ENCODE measurements at regions not wholly inside any gene's neighbourhood (a gene's known extent, or its start where the extent isn't known, plus 50 kb on each side); places are given as distances from the start of the nearest gene placed in this dataset.

DNA sequence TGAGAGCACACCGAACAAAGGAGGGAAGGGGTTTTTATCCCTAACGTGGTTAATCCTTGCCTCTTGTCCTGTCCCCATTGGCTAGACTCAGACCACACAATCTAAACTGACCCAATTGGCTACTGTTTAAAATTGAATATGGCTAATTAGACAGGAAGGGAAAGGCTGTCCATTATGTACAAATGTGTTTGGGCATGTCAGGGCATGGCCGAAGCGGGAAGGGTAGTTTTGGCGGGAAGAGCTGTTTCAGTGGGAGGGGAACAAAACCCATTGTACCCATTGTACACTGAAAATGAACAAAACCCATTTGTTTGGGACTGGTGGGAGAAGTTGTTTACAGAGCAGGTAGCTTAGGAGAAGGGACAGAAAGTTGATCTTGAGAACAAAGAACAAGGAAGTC lies 330.9 kb upstream of the POU1F1 start:
- H3K4me1 ChIP-seq (ENCODE audit: control insufficient read depth, insufficient read depth, low read length): no peaks in the 10 kb centered on the region
- no peak overlapping the region for H3K4me3 ChIP-seq (ENCODE audit: low read length)
- DNase-seq (no peak), ATAC-seq (no peak)
- intact Hi-C loops (cut with DNase I): no loop called here
- no peaks in the 10 kb centered on the region for H3K27me3 ChIP-seq (ENCODE audit: control insufficient read depth, insufficient read depth)
- H3K27ac ChIP-seq (ENCODE audit: low read length): no peak overlapping the region
- 83% methylated on average over 5 of the region's 5 CpGs for WGBS
- H3K9me3 ChIP-seq (ENCODE audit: control insufficient read depth, low read length): peaks cover 1% of the 10 kb centered on the region

DNA sequence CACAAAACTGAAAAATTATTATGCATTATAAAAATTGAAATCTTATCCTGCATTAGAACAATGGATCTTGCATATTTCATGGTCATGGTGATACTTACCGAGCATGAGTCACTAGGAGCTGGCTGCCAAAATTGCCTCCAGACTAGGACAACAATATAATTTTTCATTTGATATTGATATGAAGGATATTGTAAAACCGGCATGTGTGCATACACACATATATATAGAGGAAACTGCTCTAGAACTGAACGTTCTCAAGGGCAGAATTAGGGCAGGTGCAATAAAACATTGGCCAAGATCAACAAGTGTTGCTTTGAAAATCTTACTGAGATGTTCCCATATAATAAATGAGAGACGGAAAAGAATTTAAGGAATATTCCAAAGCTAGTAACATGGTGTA lies 319.4 kb upstream of the POU1F1 start:
- ATAC-seq: no peak
- H3K4me1 ChIP-seq (ENCODE audit: control insufficient read depth, insufficient read depth, low read length): no peaks in the 10 kb centered on the region
- DNase-seq: no peak
- 72% methylated on average over 4 of the region's 4 CpGs for WGBS
- no peaks in the 10 kb centered on the region for H3K27me3 ChIP-seq (ENCODE audit: control insufficient read depth, insufficient read depth)
- H3K4me3 ChIP-seq (ENCODE audit: low read length): no peak overlapping the region
- intact Hi-C loops (cut with DNase I): no loop called here
- no peak overlapping the region for H3K27ac ChIP-seq (ENCODE audit: low read length)
- H3K9me3 ChIP-seq (ENCODE audit: control insufficient read depth, low read length): no peaks in the 10 kb centered on the region

DNA sequence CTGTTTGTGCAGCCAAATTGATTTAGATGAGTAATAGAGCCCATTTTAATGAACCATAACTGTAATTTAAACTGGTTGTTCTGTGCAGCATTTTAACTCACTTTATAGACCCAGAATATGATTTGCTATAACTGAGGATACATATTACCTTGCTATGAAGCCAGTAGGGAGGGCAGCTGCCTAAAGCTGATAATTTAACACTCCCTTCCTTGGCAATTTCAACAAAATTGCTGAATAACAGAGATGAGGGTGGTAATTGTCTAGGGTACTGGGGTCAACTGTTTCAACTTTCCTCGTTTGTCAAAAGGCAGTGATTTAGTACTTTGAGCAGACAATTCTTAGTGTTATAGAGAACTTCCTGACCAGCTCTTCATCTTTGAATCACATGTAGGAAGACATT lies 304.9 kb upstream of the POU1F1 start:
- Histone ChIP-seq H3K4me1 (ENCODE audit: control insufficient read depth, insufficient read depth, low read length) (no peaks in the 10 kb centered on the region), H3K4me3 (ENCODE audit: low read length) (no peak overlapping the region), H3K27me3 (ENCODE audit: control insufficient read depth, insufficient read depth) (no peaks in the 10 kb centered on the region), H3K9me3 (ENCODE audit: control insufficient read depth, low read length) (no peaks in the 10 kb centered on the region), H3K27ac (ENCODE audit: low read length) (no peak overlapping the region)
- WGBS: 41% methylated on average over 1 of the region's 1 CpG
- DNase-seq (no peak), ATAC-seq (no peak)
- intact Hi-C loops (cut with DNase I): no loop called here

- Histone ChIP-seq H3K4me3 (ENCODE audit: low read length) (no peak overlapping the region), H3K27ac (ENCODE audit: low read length) (no peak overlapping the region), H3K9me3 (ENCODE audit: control insufficient read depth, low read length) (no peaks in the 10 kb centered on the region), H3K27me3 (ENCODE audit: control insufficient read depth, insufficient read depth) (no peaks in the 10 kb centered on the region), H3K4me1 (ENCODE audit: control insufficient read depth, insufficient read depth, low read length) (no peaks in the 10 kb centered on the region)
- no peak for DNase-seq
- intact Hi-C loops (cut with DNase I): no loop called here
- WGBS: 53% methylated on average over 4 of the region's 4 CpGs
- no peak for ATAC-seq
Observed at GRCh38 chr3:87576752-87577151, 300.4 kb upstream of the POU1F1 start.

DNA sequence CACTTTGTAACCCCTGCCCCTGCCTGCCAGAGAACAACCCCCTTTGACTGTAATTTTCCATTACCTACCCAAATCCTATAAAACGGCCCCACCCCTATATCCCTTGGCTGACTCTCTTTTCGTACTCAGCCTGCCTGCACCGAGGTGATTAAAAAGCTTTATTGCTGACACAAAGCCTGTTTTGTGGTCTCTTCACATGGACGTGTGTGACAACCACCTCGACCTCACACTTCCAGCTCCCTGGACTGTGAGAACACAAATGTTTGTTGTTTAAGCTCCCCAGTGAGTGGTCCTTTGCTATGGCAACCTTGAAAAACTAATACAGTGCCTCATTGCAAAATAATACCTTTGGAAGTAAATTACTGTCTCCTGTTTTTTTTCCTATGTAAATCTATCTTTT lies 299.2 kb upstream of the POU1F1 start:
- no peak for ATAC-seq
- intact Hi-C loops (cut with DNase I): no loop called here
- no peaks in the 10 kb centered on the region for H3K27me3 ChIP-seq (ENCODE audit: control insufficient read depth, insufficient read depth)

DNA sequence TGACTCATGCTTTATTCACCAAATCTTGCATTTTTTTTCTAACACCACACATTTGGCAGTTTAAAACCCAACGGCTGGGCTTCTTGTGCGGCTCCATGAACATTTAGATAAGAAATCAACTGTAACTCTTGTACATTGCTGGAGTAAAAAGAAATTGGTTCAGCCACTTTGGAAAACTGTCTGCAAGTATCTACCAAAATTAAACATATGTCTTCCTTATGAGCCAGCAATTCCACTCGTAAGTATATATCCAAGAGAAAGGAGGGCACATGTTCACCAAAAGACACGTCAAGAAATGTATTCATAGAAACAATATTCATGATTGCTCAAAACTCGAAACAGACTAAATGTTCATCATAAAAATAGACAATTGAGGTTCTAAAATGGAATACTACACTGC lies 291.9 kb upstream of the POU1F1 start:
- intact Hi-C loops (cut with DNase I): no loop called here
- no peak for ATAC-seq
- Histone ChIP-seq H3K27me3 (ENCODE audit: control insufficient read depth, insufficient read depth) (no peaks in the 10 kb centered on the region), H3K27ac (ENCODE audit: low read length) (no peak overlapping the region), H3K4me1 (ENCODE audit: control insufficient read depth, insufficient read depth, low read length) (no peaks in the 10 kb centered on the region), H3K9me3 (ENCODE audit: control insufficient read depth, low read length) (no peaks in the 10 kb centered on the region), H3K4me3 (ENCODE audit: low read length) (no peak overlapping the region)
- 69% methylated on average over 5 of the region's 5 CpGs for WGBS
- no peak for DNase-seq

More for the DNA sequence above, 299.2 kb upstream of the POU1F1 start:
- WGBS: 43% methylated on average over 5 of the region's 5 CpGs
- no peaks in the 10 kb centered on the region for H3K4me1 ChIP-seq (ENCODE audit: control insufficient read depth, insufficient read depth, low read length)
- H3K4me3 ChIP-seq (ENCODE audit: low read length): no peak overlapping the region
- no peaks in the 10 kb centered on the region for H3K9me3 ChIP-seq (ENCODE audit: control insufficient read depth, low read length)
- H3K27ac ChIP-seq (ENCODE audit: low read length): no peak overlapping the region
- no peak for DNase-seq

DNA sequence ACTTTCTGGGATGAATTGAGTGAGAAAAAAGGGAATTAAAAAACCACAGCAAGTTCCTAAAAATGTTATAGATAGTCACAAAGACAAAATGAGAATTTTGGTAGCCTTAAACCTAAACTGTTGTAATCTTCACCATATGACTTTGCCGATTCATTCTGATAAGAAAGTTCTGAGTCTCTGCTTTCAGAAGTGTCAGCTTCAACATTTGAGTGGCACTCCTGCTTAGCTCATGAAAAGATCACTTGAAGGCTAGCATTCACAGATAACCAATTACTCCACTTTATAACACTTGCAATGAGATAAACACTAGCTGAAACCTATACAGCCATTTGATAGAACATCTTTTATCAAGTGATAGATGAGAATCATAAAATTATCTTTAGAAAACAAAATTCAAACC lies 288.1 kb upstream of the POU1F1 start:
- Histone ChIP-seq H3K9me3 (ENCODE audit: control insufficient read depth, low read length) (no peaks in the 10 kb centered on the region), H3K4me1 (ENCODE audit: control insufficient read depth, insufficient read depth, low read length) (no peaks in the 10 kb centered on the region), H3K4me3 (ENCODE audit: low read length) (no peak overlapping the region), H3K27ac (ENCODE audit: low read length) (no peak overlapping the region), H3K27me3 (ENCODE audit: control insufficient read depth, insufficient read depth) (no peaks in the 10 kb centered on the region)
- intact Hi-C loops (cut with DNase I): no loop called here
- ATAC-seq (no peak), DNase-seq (no peak)
- WGBS: 33% methylated on average over 1 of the region's 1 CpG

GRCh38 chr3:87563712-87564111 lies 287.3 kb upstream of the POU1F1 start:
- no peak for ATAC-seq
- Histone ChIP-seq H3K9me3 (ENCODE audit: control insufficient read depth, low read length) (no peaks in the 10 kb centered on the region), H3K4me3 (ENCODE audit: low read length) (no peak overlapping the region), H3K27ac (ENCODE audit: low read length) (no peak overlapping the region), H3K27me3 (ENCODE audit: control insufficient read depth, insufficient read depth) (no peaks in the 10 kb centered on the region), H3K4me1 (ENCODE audit: control insufficient read depth, insufficient read depth, low read length) (no peaks in the 10 kb centered on the region)
- 69% methylated on average over 4 of the region's 4 CpGs for WGBS
- DNase-seq: no peak
- intact Hi-C loops (cut with DNase I): no loop called here

DNA sequence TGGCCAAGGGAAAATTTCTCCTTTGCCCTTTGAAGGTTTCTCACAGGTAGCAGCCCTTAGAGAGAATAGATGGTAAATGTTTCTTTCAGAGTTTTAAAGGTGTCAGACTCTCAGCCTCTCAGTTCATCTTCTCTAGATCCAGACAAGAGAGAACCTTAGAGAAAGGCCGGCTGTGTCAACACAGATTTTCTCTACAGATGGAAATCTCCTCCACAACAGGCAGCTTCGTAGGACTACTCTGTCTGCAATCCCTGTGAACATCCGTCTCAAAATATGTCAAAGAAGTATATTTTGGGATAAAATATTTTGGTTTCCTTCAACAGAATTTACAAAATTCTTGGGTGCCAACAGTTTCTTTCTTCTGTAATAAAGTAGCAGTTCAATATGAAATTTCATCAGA lies 282.1 kb upstream of the POU1F1 start:
- Histone ChIP-seq H3K27ac (ENCODE audit: low read length) (no peak overlapping the region), H3K4me3 (ENCODE audit: low read length) (no peak overlapping the region), H3K27me3 (ENCODE audit: control insufficient read depth, insufficient read depth) (no peaks in the 10 kb centered on the region), H3K4me1 (ENCODE audit: control insufficient read depth, insufficient read depth, low read length) (no peaks in the 10 kb centered on the region), H3K9me3 (ENCODE audit: control insufficient read depth, low read length) (no peaks in the 10 kb centered on the region)
- intact Hi-C loops (cut with DNase I): no loop called here
- no peak for DNase-seq
- WGBS: 77% methylated on average over 3 of the region's 3 CpGs
- ATAC-seq: no peak

DNA sequence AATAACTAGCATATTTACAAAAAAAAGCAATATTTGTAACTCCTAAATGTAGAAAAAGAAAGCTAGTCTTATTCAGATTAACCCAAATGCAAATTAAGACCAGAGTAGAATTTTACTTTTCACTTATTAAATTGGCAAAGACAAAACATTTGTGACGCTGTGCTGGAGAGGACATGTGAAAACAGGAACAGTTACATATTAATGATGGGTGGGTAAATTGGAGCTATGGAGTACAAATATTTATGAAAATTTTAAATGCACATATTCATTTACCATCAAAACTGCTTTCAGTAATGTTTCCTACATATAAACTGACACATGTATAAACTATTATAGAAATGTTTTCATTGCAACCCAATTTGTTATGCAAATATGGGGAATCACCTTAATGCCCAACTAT lies 278.9 kb upstream of the POU1F1 start:
- ATAC-seq: no peak
- H3K9me3 ChIP-seq (ENCODE audit: control insufficient read depth, low read length): no peaks in the 10 kb centered on the region
- H3K27me3 ChIP-seq (ENCODE audit: control insufficient read depth, insufficient read depth): no peaks in the 10 kb centered on the region
- 49% methylated on average over 1 of the region's 1 CpG for WGBS
- intact Hi-C loops (cut with DNase I): no loop called here
- no peaks in the 10 kb centered on the region for H3K4me1 ChIP-seq (ENCODE audit: control insufficient read depth, insufficient read depth, low read length)
- no peak overlapping the region for H3K4me3 ChIP-seq (ENCODE audit: low read length)
- H3K27ac ChIP-seq (ENCODE audit: low read length): no peak overlapping the region
- no peak for DNase-seq

GRCh38 chr3:87553058-87553457 lies 276.7 kb upstream of the POU1F1 start:
- Histone ChIP-seq H3K27ac (ENCODE audit: low read length) (no peak overlapping the region), H3K4me3 (ENCODE audit: low read length) (no peak overlapping the region), H3K9me3 (ENCODE audit: control insufficient read depth, low read length) (no peaks in the 10 kb centered on the region), H3K27me3 (ENCODE audit: control insufficient read depth, insufficient read depth) (no peaks in the 10 kb centered on the region), H3K4me1 (ENCODE audit: control insufficient read depth, insufficient read depth, low read length) (no peaks in the 10 kb centered on the region)
- 72% methylated on average over 3 of the region's 3 CpGs for WGBS
- DNase-seq: no peak
- intact Hi-C loops (cut with DNase I): no loop called here
- no peak for ATAC-seq

GRCh38 chr3:87550892-87551291 lies 274.5 kb upstream of the POU1F1 start:
- H3K9me3 ChIP-seq (ENCODE audit: control insufficient read depth, low read length): no peaks in the 10 kb centered on the region
- no peaks in the 10 kb centered on the region for H3K4me1 ChIP-seq (ENCODE audit: control insufficient read depth, insufficient read depth, low read length)
- DNase-seq (no peak), ATAC-seq (no peak)
- no peak overlapping the region for H3K4me3 ChIP-seq (ENCODE audit: low read length)
- WGBS: 81% methylated on average over 3 of the region's 3 CpGs
- no peaks in the 10 kb centered on the region for H3K27me3 ChIP-seq (ENCODE audit: control insufficient read depth, insufficient read depth)
- intact Hi-C loops (cut with DNase I): no loop called here
- no peak overlapping the region for H3K27ac ChIP-seq (ENCODE audit: low read length)
